Esophagus squamous epithelium (tissue), 5 donors: ENCODE measurements at regions not wholly inside any gene's neighbourhood (a gene's known extent, or its start where the extent isn't known, plus 50 kb on each side); places are given as distances from the start of the nearest gene placed in this dataset.

Experiments
- DNase-seq: peaks from one replicate; lab custom pipeline; 2025; lab: John Stamatoyannopoulos, UW
- H3K27ac ChIP-seq, 4 donors: fragments of 200-600 bp; sonication (generic); one replicate each; pipeline ENCODE4 v1.5.1; 2016 to 2019; ENCODE audit warnings: mild to moderate bottlenecking in 1 of 4
- H3K27me3 ChIP-seq, 4 donors: fragments of 200-600 bp; sonication (generic); 1 replicate in 3 of 4; 2 replicates in 1 of 4; pipeline versions ENCODE4 v1.5.1 to v1.6.0; 2017 to 2021; ENCODE audit warnings: antibody characterized with exemption in 1 of 4
- H3K36me3 ChIP-seq, 3 donors: fragments of 200-600 bp; sonication (generic); one replicate each; pipeline ENCODE4 v1.5.1; 2016 to 2019
- H3K4me1 ChIP-seq, 3 donors: fragments of 200-600 bp; sonication (generic); one replicate each; pipeline ENCODE4 v1.5.1; 2017 to 2019
- H3K4me3 ChIP-seq, 4 donors: fragments of 200-600 bp; sonication (generic); 1 replicate in 3 of 4; 2 replicates in 1 of 4; pipeline ENCODE4 v1.5.1; 2016 to 2019; ENCODE audit warnings: mild to moderate bottlenecking in 2 of 4, moderate library complexity in 1 of 4
- H3K9me3 ChIP-seq, 3 donors: fragments of 200-600 bp; sonication (generic); one replicate each; pipeline ENCODE4 v1.5.1; 2016 to 2019
- CTCF ChIP-seq, 6 experiments: fragments of 450-650 bp in 4 of 6; fragments of 200-600 bp in 2 of 6; sonication (generic) in 2 of 6; IDR thresholded peaks; one replicate each; pipeline ENCODE4 v1.5.1; 2016 to 2019; ENCODE audit warnings: antibody characterized with exemption in 6 of 6, mild to moderate bottlenecking in 4 of 6, moderate library complexity in 4 of 6
- POLR2A ChIP-seq, 4 donors: fragments of 450-650 bp; IDR thresholded peaks; one replicate each; pipeline ENCODE4 v1.6.1; 2017; ENCODE audit warnings: antibody characterized with exemption in 4 of 4, mild to moderate bottlenecking in 4 of 4, moderate library complexity in 3 of 4
- WGBS, 2 donors: methylation state at CpG; one replicate each; pipeline ENCODE4 v1.1.5; 2018; 5-methylcytosine and 5-hydroxymethylcytosine counted together
- intact Hi-C: fragments of 100-400 bp; cut with DNase I; formaldehyde crosslinking; loops from one replicate; pipeline ENCODE4 v1.15.0; 2022
- donor health status: DM: yes; HTN: yes; CAD: no.

DNA sequence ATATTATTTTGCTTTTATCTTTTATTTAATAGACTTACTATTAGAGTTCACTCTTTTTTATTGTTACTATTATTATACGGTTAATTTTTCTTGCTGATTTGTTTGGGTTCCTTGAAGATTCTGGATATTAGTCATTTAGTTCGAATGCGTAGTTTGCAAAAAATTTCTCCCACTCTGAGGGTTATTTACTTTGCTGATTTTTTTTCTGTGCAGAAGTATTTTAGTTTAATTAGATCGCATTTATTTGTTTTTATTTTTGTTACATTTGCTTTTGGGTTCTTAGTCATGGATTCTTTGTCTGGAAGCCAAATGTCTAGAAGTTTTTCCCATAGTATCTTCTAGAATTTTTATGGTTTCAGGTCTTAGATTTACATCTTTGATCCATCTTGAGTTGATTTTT is 585.2 kb downstream of the CPS1 start:
- Histone ChIP-seq H3K36me3 (no peaks in the 10 kb centered on the region), H3K9me3 (no peaks in the 10 kb centered on the region), H3K27ac (no peak overlapping the region), H3K4me3 (no peak overlapping the region), H3K27me3 (no peaks in the 10 kb centered on the region), H3K4me1 (no peaks in the 10 kb centered on the region)
- WGBS, 2 donors = 71 to 80% methylated on average over 4 of the region's 4 CpGs
- DNase-seq = no peak
- intact Hi-C loops = no loop called here
- TF ChIP-seq POLR2A (IDR thresholded peaks at IDR 0.05) (no peak), CTCF (IDR thresholded peaks at IDR 0.05) (no peak)

- TF ChIP-seq POLR2A (IDR thresholded peaks at IDR 0.05) = no peak
- TF ChIP-seq CTCF (IDR thresholded peaks at IDR 0.05) = no peak
- H3K4me3 ChIP-seq = no peak overlapping the region
- no peak overlapping the region for H3K27ac ChIP-seq
- no peaks in the 10 kb centered on the region for H3K36me3 ChIP-seq
- no peaks in the 10 kb centered on the region for H3K9me3 ChIP-seq
- H3K27me3 ChIP-seq = no peaks in the 10 kb centered on the region
- intact Hi-C loops = no loop called here
- DNase-seq = no peak
- no peaks in the 10 kb centered on the region for H3K4me1 ChIP-seq
Observed at GRCh38 chr2:211144078-211144477, 587.7 kb downstream of the CPS1 start.

DNA sequence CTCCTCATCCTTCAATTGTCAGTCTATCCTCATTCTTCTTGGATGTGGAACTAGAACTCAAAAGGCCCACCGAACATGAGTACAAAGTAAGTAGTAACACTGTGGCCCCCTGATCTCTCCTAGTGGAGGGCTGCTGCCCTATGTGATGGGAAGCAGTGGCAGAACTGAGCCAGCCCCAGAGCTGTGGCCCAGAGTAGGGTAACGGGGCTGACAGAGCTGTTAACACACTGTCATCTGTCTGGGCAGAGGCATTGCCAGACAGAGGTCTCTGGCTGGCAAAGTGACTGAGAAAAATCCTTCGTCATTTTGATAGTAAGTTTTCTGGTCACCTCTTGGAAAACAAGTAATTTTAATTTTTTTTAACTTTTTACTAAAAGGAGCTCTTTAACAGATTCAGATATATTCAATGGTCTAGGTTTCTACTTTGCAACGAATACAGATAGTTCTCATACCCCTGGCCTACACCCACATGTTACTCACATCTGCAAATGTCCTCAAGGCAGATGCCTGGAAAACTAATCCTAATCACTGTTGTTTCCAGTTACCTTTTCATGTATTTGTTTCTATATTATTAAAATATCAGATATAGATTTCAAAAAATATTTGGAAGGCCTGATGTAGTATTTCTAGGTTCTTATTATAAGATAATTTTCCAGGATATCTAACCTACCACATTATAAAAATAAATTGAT is 588.7 kb downstream of the CPS1 start:
- Histone ChIP-seq H3K27me3 (no peaks in the 10 kb centered on the region), H3K9me3 (no peaks in the 10 kb centered on the region), H3K4me1 (no peaks in the 10 kb centered on the region), H3K4me3 (no peak overlapping the region), H3K36me3 (no peaks in the 10 kb centered on the region), H3K27ac (no peak overlapping the region)
- intact Hi-C loops = no loop called here
- no peak for TF ChIP-seq POLR2A (IDR thresholded peaks at IDR 0.05)
- no peak for TF ChIP-seq CTCF (IDR thresholded peaks at IDR 0.05)
- 51 to 61% methylated on average over 3 to 4 of the region's 4 CpGs for WGBS, 2 donors
- no peak for DNase-seq

DNA sequence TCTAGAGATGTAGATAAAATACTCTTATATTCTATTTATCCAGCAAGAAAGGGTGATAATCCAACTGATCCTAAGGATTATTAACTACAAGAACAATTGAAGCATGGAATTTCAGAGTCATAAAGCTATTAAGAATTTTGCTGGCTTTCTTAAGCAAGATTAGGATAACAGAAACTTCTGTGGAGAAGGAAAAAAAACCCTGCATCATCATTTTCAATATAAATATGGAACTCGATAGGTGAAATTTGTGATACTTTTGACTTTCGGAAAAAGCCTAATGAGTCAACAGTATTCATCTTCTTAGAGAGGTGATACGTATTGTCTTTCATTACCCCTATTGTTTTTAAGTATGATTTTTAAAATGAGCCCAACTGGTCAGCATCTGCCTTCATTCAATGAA is 593.3 kb downstream of the CPS1 start:
- DNase-seq = no peak
- Histone ChIP-seq H3K4me3 (no peak overlapping the region), H3K4me1 (no peaks in the 10 kb centered on the region), H3K9me3 (no peaks in the 10 kb centered on the region), H3K27me3 (no peaks in the 10 kb centered on the region), H3K27ac (no peak overlapping the region), H3K36me3 (no peaks in the 10 kb centered on the region)
- TF ChIP-seq POLR2A (IDR thresholded peaks at IDR 0.05) = no peak
- TF ChIP-seq CTCF (IDR thresholded peaks at IDR 0.05) = no peak
- intact Hi-C loops = no loop called here
- 83 to 87% methylated on average over 3 of the region's 3 CpGs for WGBS, 2 donors

GRCh38 chr2:211157211-211157610 is 600.8 kb downstream of the CPS1 start:
- no peak for DNase-seq
- H3K36me3 ChIP-seq = no peaks in the 10 kb centered on the region
- no peaks in the 10 kb centered on the region for H3K4me1 ChIP-seq
- TF ChIP-seq POLR2A (IDR thresholded peaks at IDR 0.05) (no peak), CTCF (IDR thresholded peaks at IDR 0.05) (no peak)
- no peak overlapping the region for H3K4me3 ChIP-seq
- H3K9me3 ChIP-seq = no peaks in the 10 kb centered on the region
- H3K27me3 ChIP-seq = no peaks in the 10 kb centered on the region
- no peak overlapping the region for H3K27ac ChIP-seq
- intact Hi-C loops = no loop called here
